ENCODE measurements at regions not wholly inside any gene's neighbourhood (a gene's known extent, or its start where the extent isn't known, plus 50 kb on each side); places are given as distances from the start of the nearest gene placed in this dataset.

DNA sequence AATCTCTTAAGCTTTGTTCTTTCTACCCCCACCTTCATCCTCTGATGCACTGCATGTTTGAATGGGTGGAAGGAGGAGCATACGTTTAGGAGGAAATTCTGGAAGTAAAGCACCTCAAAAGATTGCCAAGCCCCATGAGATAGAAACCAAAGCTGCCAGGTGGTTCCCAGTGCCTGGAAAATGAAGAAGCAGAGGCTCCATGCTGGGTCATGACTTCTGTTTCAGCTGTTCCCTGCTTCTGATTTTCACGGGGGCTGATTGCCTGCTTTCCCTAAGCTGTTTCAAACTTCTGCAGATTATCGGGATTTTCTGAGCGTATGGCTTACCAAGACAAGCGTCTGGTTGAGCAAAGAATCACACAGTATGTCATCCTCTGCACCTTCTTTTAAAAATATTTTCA lies 87.5 kb upstream of the SYNDIG1 start:
- TF ChIP-seq ZBTB7A (IDR thresholded peaks at IDR 0.05; ENCODE audit: low read depth) (no peak), CEBPB (IDR thresholded peaks at IDR 0.05) (no peak), NFIC (IDR thresholded peaks at IDR 0.05) (no peak), YY1 (IDR thresholded peaks at IDR 0.05; ENCODE audit: low read depth) (no peak), EP300 (IDR thresholded peaks at IDR 0.05; ENCODE audit: borderline replicate concordance) (no peak), TAF1 (IDR thresholded peaks at IDR 0.05; ENCODE audit: low read depth) (no peak), CREB1 (IDR thresholded peaks at IDR 0.05; ENCODE audit: low read depth) (no peak), RAD21 (IDR thresholded peaks at IDR 0.05; ENCODE audit: low read depth) (no peak), TCF12 (IDR thresholded peaks at IDR 0.05; ENCODE audit: low read depth) (no peak), TEAD4 (IDR thresholded peaks at IDR 0.05) (no peak)
- TF ChIP-seq, protein P1, sequence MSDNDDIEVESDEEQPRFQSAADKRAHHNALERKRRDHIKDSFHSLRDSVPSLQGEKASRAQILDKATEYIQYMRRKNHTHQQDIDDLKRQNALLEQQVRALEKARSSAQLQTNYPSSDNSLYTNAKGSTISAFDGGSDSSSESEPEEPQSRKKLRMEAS (IDR thresholded peaks at IDR 0.05) = no peak
- TF ChIP-seq, protein P2, sequence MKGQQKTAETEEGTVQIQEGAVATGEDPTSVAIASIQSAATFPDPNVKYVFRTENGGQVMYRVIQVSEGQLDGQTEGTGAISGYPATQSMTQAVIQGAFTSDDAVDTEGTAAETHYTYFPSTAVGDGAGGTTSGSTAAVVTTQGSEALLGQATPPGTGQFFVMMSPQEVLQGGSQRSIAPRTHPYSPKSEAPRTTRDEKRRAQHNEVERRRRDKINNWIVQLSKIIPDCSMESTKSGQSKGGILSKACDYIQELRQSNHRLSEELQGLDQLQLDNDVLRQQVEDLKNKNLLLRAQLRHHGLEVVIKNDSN (IDR thresholded peaks at IDR 0.05) = no peak

All from Ishikawa (cell line).